Thyroid gland (tissue), 4 donors: ENCODE measurements at regions not wholly inside any gene's neighbourhood (a gene's known extent, or its start where the extent isn't known, plus 50 kb on each side); places are given as distances from the start of the nearest gene placed in this dataset.

Source experiments
- DNase-seq, 2 donors: peaks; one replicate each; pipeline ENCODE4 v3.0.0-alpha.2; 2019
- H3K27ac ChIP-seq, 3 donors: fragments of 200-600 bp; sonication (generic); 1 replicate in 2 of 3; 2 replicates in 1 of 3; pipeline ENCODE4 v1.5.1; 2016 to 2019; ENCODE audit warnings: mild to moderate bottlenecking in 1 of 3, moderate library complexity in 1 of 3
- H3K27me3 ChIP-seq: fragments of 200-600 bp; sonication (generic); one replicate; pipeline ENCODE4 v1.5.1; 2019
- H3K36me3 ChIP-seq, 2 donors: fragments of 200-600 bp; sonication (generic); one replicate each; pipeline ENCODE4 v1.5.1; 2016 to 2019
- H3K4me1 ChIP-seq, 2 donors: fragments of 200-600 bp; sonication (generic); one replicate each; pipeline ENCODE4 v1.5.1; 2017 to 2019
- H3K4me3 ChIP-seq, 3 donors: fragments of 200-600 bp; sonication (generic); replicated peaks in 1 of 3; 1 replicate in 2 of 3; 2 replicates in 1 of 3; pipeline ENCODE4 v1.5.1; 2016; ENCODE audit warnings: mild to moderate bottlenecking in 1 of 3
- H3K9me3 ChIP-seq: fragments of 200-600 bp; sonication (generic); one replicate; pipeline ENCODE4 v1.5.1; 2017
- CTCF ChIP-seq, 6 experiments: fragments of 200-600 bp in 3 of 6; fragments of 450-650 bp in 3 of 6; sonication (generic) in 3 of 6; IDR thresholded peaks; one replicate each; pipeline ENCODE4 v1.5.1; 2016 to 2019; ENCODE audit warnings: antibody characterized with exemption in 6 of 6, mild to moderate bottlenecking in 2 of 6, inconsistent platforms in 1 of 6, moderate library complexity in 1 of 6
- POLR2A ChIP-seq, 2 donors: fragments of 450-650 bp; IDR thresholded peaks; one replicate each; pipeline ENCODE4 v1.6.1; 2017; ENCODE audit warnings: antibody characterized with exemption in 2 of 2, mild to moderate bottlenecking in 2 of 2, moderate library complexity in 1 of 2
- WGBS, 2 donors: methylation state at CpG; one replicate each; pipeline ENCODE4 v1.1.5; 2017; 5-methylcytosine and 5-hydroxymethylcytosine counted together
- intact Hi-C: fragments of 100-400 bp; cut with DNase I; formaldehyde crosslinking; loops from one replicate; pipeline ENCODE4 v1.15.1; 2023

- intact Hi-C loops: no loop called here
- 92% methylated on average over 7 of the region's 7 CpGs for WGBS, 2 donors
- DNase-seq: no peak
- TF ChIP-seq POLR2A (IDR thresholded peaks at IDR 0.05) (no peak), CTCF (IDR thresholded peaks at IDR 0.05) (no peak)
- Histone ChIP-seq H3K4me3 (no peak overlapping the region), H3K36me3 (no peaks in the 10 kb centered on the region), H3K27me3 (no peaks in the 10 kb centered on the region), H3K27ac (no peak overlapping the region), H3K4me1 (peaks cover 1 to 3% of the 10 kb centered on the region in 2 donors), H3K9me3 (no peaks in the 10 kb centered on the region)
Measured at GRCh38 chr3:72432246-72432645, 416.0 kb downstream of the SHQ1 start.

- H3K27ac ChIP-seq: no peak overlapping the region
- H3K27me3 ChIP-seq: no peaks in the 10 kb centered on the region
- no peaks in the 10 kb centered on the region for H3K9me3 ChIP-seq
- no peak for TF ChIP-seq CTCF (IDR thresholded peaks at IDR 0.05)
- TF ChIP-seq POLR2A (IDR thresholded peaks at IDR 0.05): no peak
- WGBS, 2 donors: 67 to 71% methylated on average over 4 of the region's 4 CpGs
- no peak overlapping the region for H3K4me3 ChIP-seq
- no peaks in the 10 kb centered on the region for H3K36me3 ChIP-seq
- intact Hi-C loops: no loop called here
- no peak for DNase-seq
- peaks cover 0 to 3% of the 10 kb centered on the region in 2 donors for H3K4me1 ChIP-seq
Measured at GRCh38 chr3:72429589-72430353, 418.5 kb downstream of the SHQ1 start.

GRCh38 chr3:72428803-72429202, 419.4 kb downstream of the SHQ1 start:
- H3K27ac ChIP-seq: no peak overlapping the region
- H3K4me1 ChIP-seq: peaks cover 0 to 3% of the 10 kb centered on the region in 2 donors
- H3K36me3 ChIP-seq: no peaks in the 10 kb centered on the region
- H3K27me3 ChIP-seq: no peaks in the 10 kb centered on the region
- H3K9me3 ChIP-seq: no peaks in the 10 kb centered on the region
- WGBS, 2 donors: 74 to 76% methylated on average over 4 of the region's 4 CpGs
- intact Hi-C loops: no loop called here
- no peak for DNase-seq
- no peak overlapping the region for H3K4me3 ChIP-seq
- no peak for TF ChIP-seq CTCF (IDR thresholded peaks at IDR 0.05)
- no peak for TF ChIP-seq POLR2A (IDR thresholded peaks at IDR 0.05)

GRCh38 chr3:72427624-72428023, 420.6 kb downstream of the SHQ1 start:
- intact Hi-C loops: no loop called here
- H3K27me3 ChIP-seq: no peaks in the 10 kb centered on the region
- no peak for TF ChIP-seq CTCF (IDR thresholded peaks at IDR 0.05)
- no peak for TF ChIP-seq POLR2A (IDR thresholded peaks at IDR 0.05)
- H3K36me3 ChIP-seq: no peaks in the 10 kb centered on the region
- no peak overlapping the region for H3K27ac ChIP-seq
- 81 to 86% methylated on average over 6 of the region's 6 CpGs for WGBS, 2 donors
- no peak overlapping the region for H3K4me3 ChIP-seq
- H3K9me3 ChIP-seq: no peaks in the 10 kb centered on the region
- peaks cover 0 to 3% of the 10 kb centered on the region in 2 donors for H3K4me1 ChIP-seq
- no peak for DNase-seq

GRCh38 chr3:72426618-72427397, 421.4 kb downstream of the SHQ1 start:
- 91 to 98% methylated on average over 2 of the region's 2 CpGs for WGBS, 2 donors
- Histone ChIP-seq H3K36me3 (no peaks in the 10 kb centered on the region), H3K9me3 (no peaks in the 10 kb centered on the region), H3K27me3 (no peaks in the 10 kb centered on the region), H3K27ac (no peak overlapping the region), H3K4me3 (no peak overlapping the region), H3K4me1 (peaks cover 0 to 3% of the 10 kb centered on the region in 2 donors)
- DNase-seq: no peak
- intact Hi-C loops: no loop called here
- TF ChIP-seq POLR2A (IDR thresholded peaks at IDR 0.05) (no peak), CTCF (IDR thresholded peaks at IDR 0.05) (no peak)
